Ovary (tissue), 3 donors: ENCODE measurements at regions not wholly inside any gene's neighbourhood (a gene's known extent, or its start where the extent isn't known, plus 50 kb on each side); places are given as distances from the start of the nearest gene placed in this dataset.

Source experiments
- CTCF ChIP-seq, 3 donors: fragments of 450-650 bp in 2 of 3; fragments of 200-600 bp in 1 of 3; IDR thresholded peaks; one replicate each; pipeline versions ENCODE4 v1.5.1 to v1.8.0; 2016 to 2022; ENCODE audit warnings: antibody characterized with exemption in 3 of 3, mild to moderate bottlenecking in 1 of 3
- EP300 ChIP-seq: sonication (generic); formaldehyde crosslinking; IDR thresholded peaks from one replicate; pipeline ENCODE4 v1.6.1; 2017; ENCODE audit warnings: antibody characterized with exemption
- POLR2A ChIP-seq: fragments of 450-650 bp; IDR thresholded peaks from one replicate; pipeline ENCODE4 v1.6.1; 2017; ENCODE audit warnings: antibody characterized with exemption, mild to moderate bottlenecking, moderate library complexity
- donor health status: DM: no; HTN: no; CAD: no.

GRCh38 chr12:115849262-115849943, 428.1 kb downstream of the MED13L start:
- no peak for TF ChIP-seq CTCF (IDR thresholded peaks at IDR 0.05)
- TF ChIP-seq POLR2A: no peak
- TF ChIP-seq EP300: no peak
